H1 (cell line): ENCODE measurements at regions not wholly inside any gene's neighbourhood (a gene's known extent, or its start where the extent isn't known, plus 50 kb on each side); places are given as distances from the start of the nearest gene placed in this dataset.

ENCODE experiments used
- CTCF ChIA-PET: fragments of 300-600 bp; sonication (Branson Sonifier 250); formaldehyde crosslinking; loops from one replicate; lab custom pipeline; 2021; ENCODE audit not compliant: partially characterized antibody; lab: Charles Lee
- POLR2A ChIA-PET: fragments of 300-600 bp; sonication (Branson Sonifier 250); formaldehyde crosslinking; loops from one replicate; lab custom pipeline; 2021; ENCODE audit warnings: inconsistent platforms; ENCODE audit not compliant: partially characterized antibody; lab: Charles Lee
- DNase-seq, 2 experiments: peaks; one replicate each; pipeline versions ENCODE4 v3.0.0 to v3.0.0-alpha.2; 2010 to 2022; ENCODE audit warnings: low spot score in 2 of 2, low read depth in 1 of 2, mixed read lengths in 1 of 2
- FAIRE-seq: peaks from 2 replicates; lab custom pipeline; 2011; peaks lifted over from hg19 to GRCh38; lab: Jason Lieb, UNC
- H2AFZ ChIP-seq: 2 replicates; pipeline ENCODE4 v1.8.1; 2012; ENCODE audit warnings: low read length, inconsistent platforms
- H2AK5ac ChIP-seq: 2 replicates; pipeline ENCODE4 v1.6.1; 2013; ENCODE audit warnings: low read depth, low read length
- H2BK120ac ChIP-seq: replicated peaks from 2 replicates; pipeline ENCODE3; 2013; ENCODE audit warnings: low read depth, low read length, inconsistent platforms
- H2BK12ac ChIP-seq: 2 replicates; pipeline ENCODE4 v1.6.1; 2013; ENCODE audit warnings: low read depth, low read length
- H2BK15ac ChIP-seq: 2 replicates; pipeline ENCODE4 v1.6.1; 2013; ENCODE audit warnings: low read length
- H2BK20ac ChIP-seq: 2 replicates; pipeline ENCODE4 v1.6.1; 2013; ENCODE audit warnings: low read length
- H2BK5ac ChIP-seq: 2 replicates; pipeline ENCODE4 v1.6.1; 2013; ENCODE audit warnings: low read depth, low read length
- H3K14ac ChIP-seq: 2 replicates; pipeline ENCODE4 v1.6.1; 2013; ENCODE audit warnings: inconsistent platforms; ENCODE audit not compliant: insufficient read length
- H3K18ac ChIP-seq: 2 replicates; pipeline ENCODE4 v1.6.1; 2013; ENCODE audit warnings: low read length; ENCODE audit errors: extremely low read depth
- H3K23ac ChIP-seq: 2 replicates; pipeline ENCODE4 v1.6.1; 2013; ENCODE audit warnings: inconsistent platforms; ENCODE audit not compliant: insufficient read length
- H3K23me2 ChIP-seq: 2 replicates; pipeline ENCODE4 v1.6.1; 2013; ENCODE audit warnings: low read depth, low read length
- H3K27ac ChIP-seq: 2 replicates; pipeline ENCODE4 v1.6.1; 2011; ENCODE audit warnings: low read depth, low read length, inconsistent platforms
- H3K27me3 ChIP-seq, 4 experiments: replicated peaks in 1 of 4; 1 replicate in 1 of 4; 2 replicates in 3 of 4; pipeline versions ENCODE4 v1.6.1 to v1.8.1; 2011 to 2013; ENCODE audit warnings: low read length in 3 of 4, mild to moderate bottlenecking in 3 of 4, inconsistent platforms in 2 of 4, mixed read lengths in 2 of 4, moderate library complexity in 1 of 4; ENCODE audit not compliant: control insufficient read depth in 3 of 4, insufficient read depth in 3 of 4; ENCODE audit errors: extremely low read depth in 1 of 4
- H3K36me3 ChIP-seq, 4 experiments: 2 replicates each; pipeline versions ENCODE4 v1.6.1 to v1.8.1; 2011 to 2013; ENCODE audit warnings: mild to moderate bottlenecking in 4 of 4, low read length in 3 of 4, moderate library complexity in 2 of 4, control low read depth in 1 of 4, inconsistent platforms in 1 of 4; ENCODE audit not compliant: insufficient read depth in 4 of 4, control insufficient read depth in 2 of 4
- H3K4ac ChIP-seq: replicated peaks from 2 replicates; pipeline ENCODE3; 2013; ENCODE audit warnings: low read length, low read depth, mixed read lengths, inconsistent platforms; ENCODE audit not compliant: insufficient read length
- H3K4me1 ChIP-seq, 4 experiments: replicated peaks in 1 of 4; 1 replicate in 1 of 4; 2 replicates in 3 of 4; pipeline versions ENCODE4 v1.6.1 to v1.8.1; 2011 to 2013; ENCODE audit warnings: low read length in 3 of 4, inconsistent platforms in 2 of 4, mixed read lengths in 1 of 4; ENCODE audit not compliant: insufficient read depth in 4 of 4, control insufficient read depth in 3 of 4
- H3K4me2 ChIP-seq, 2 experiments: 2 replicates each; pipeline versions ENCODE4 v1.6.1 to v1.8.1; 2011 to 2013; ENCODE audit warnings: low read depth in 2 of 2, low read length in 2 of 2, control low read depth in 1 of 2, inconsistent platforms in 1 of 2, mild to moderate bottlenecking in 1 of 2; ENCODE audit not compliant: insufficient read depth in 1 of 2
- H3K4me3 ChIP-seq, 4 experiments: fragments of 200-600, 300-600 bp in 1 of 4; sonication (generic), shearing (Covaris generic), sonication (Bioruptor Twin) in 1 of 4; 2 replicates each; pipeline versions ENCODE4 v1.5.1 to v1.8.1; 2011 to 2016; ENCODE audit warnings: low read length in 4 of 4, low read depth in 3 of 4, control low read depth in 2 of 4, inconsistent platforms in 2 of 4, mild to moderate bottlenecking in 2 of 4, mixed read lengths in 1 of 4, moderate library complexity in 1 of 4; ENCODE audit not compliant: insufficient read depth in 2 of 4; ENCODE audit errors: extremely low read depth in 1 of 4
- H3K56ac ChIP-seq: replicated peaks from 2 replicates; pipeline ENCODE3; 2013; ENCODE audit warnings: low read depth, mild to moderate bottlenecking, mixed read lengths, low read length, inconsistent platforms; ENCODE audit not compliant: insufficient read length
- H3K79me1 ChIP-seq: 2 replicates; pipeline ENCODE4 v1.6.1; 2013; ENCODE audit warnings: low read depth, low read length, control low read depth
- H3K79me2 ChIP-seq, 2 experiments: 2 replicates each; pipeline versions ENCODE4 v1.6.1 to v1.8.1; 2012 to 2013; ENCODE audit warnings: low read length in 2 of 2, mild to moderate bottlenecking in 2 of 2, inconsistent platforms in 1 of 2; ENCODE audit not compliant: insufficient read depth in 2 of 2, control insufficient read depth in 1 of 2
- H3K9ac ChIP-seq, 4 experiments: replicated peaks in 1 of 4; 1 replicate in 1 of 4; 2 replicates in 3 of 4; pipeline versions ENCODE4 v1.6.1 to v1.8.1; 2011 to 2013; ENCODE audit warnings: low read depth in 3 of 4, low read length in 3 of 4, control low read depth in 2 of 4, mild to moderate bottlenecking in 2 of 4, moderate library complexity in 2 of 4, inconsistent platforms in 1 of 4; ENCODE audit errors: extremely low read depth in 1 of 4
- H3K9me3 ChIP-seq, 2 experiments: 2 replicates each; pipeline versions ENCODE4 v1.6.1 to v1.8.1; 2012 to 2013; ENCODE audit warnings: mild to moderate bottlenecking in 2 of 2, moderate library complexity in 2 of 2, control low read depth in 1 of 2, inconsistent platforms in 1 of 2, low read depth in 1 of 2, low read length in 1 of 2, mixed read lengths in 1 of 2; ENCODE audit not compliant: insufficient read depth in 2 of 2
- H4K20me1 ChIP-seq, 2 experiments: replicated peaks in 1 of 2; 2 replicates each; pipeline versions ENCODE3 to v1.8.1; 2011 to 2013; ENCODE audit warnings: inconsistent platforms in 2 of 2, low read length in 2 of 2, mild to moderate bottlenecking in 1 of 2; ENCODE audit not compliant: insufficient read depth in 2 of 2, control insufficient read depth in 1 of 2
- H4K5ac ChIP-seq: 2 replicates; pipeline ENCODE4 v1.6.1; 2013; ENCODE audit warnings: low read length, low read depth, mixed read lengths, inconsistent platforms; ENCODE audit not compliant: insufficient read length
- H4K8ac ChIP-seq: 2 replicates; pipeline ENCODE4 v1.8.0; 2013; ENCODE audit warnings: mild to moderate bottlenecking, moderate library complexity, low read length, inconsistent platforms; ENCODE audit not compliant: insufficient read depth; ENCODE audit errors: extremely low read depth
- H4K91ac ChIP-seq: replicated peaks from 2 replicates; pipeline ENCODE3; 2013; ENCODE audit warnings: low read length, mixed read lengths, inconsistent platforms; ENCODE audit not compliant: insufficient read length
- ASH2L ChIP-seq: fragments of 200-600, 300-600 bp; sonication (generic); IDR thresholded peaks from one replicate; pipeline ENCODE4 v1.7.1; 2017; ENCODE audit warnings: low read length
- CEBPB ChIP-seq: IDR thresholded peaks from 2 replicates; pipeline ENCODE4 v1.6.1; 2012; ENCODE audit warnings: low read depth, low read length
- CHD2 ChIP-seq: IDR thresholded peaks from 2 replicates; pipeline ENCODE4 v1.6.1; 2012; ENCODE audit warnings: low read length, improper control_type of control experiment
- EGR1 ChIP-seq: IDR thresholded peaks from 2 replicates; pipeline ENCODE4 v1.6.1; 2011; ENCODE audit warnings: low read depth, low read length, borderline replicate concordance
- HDAC6 ChIP-seq: IDR thresholded peaks from one replicate; pipeline ENCODE4 v1.7.1; 2012; ENCODE audit warnings: low read depth, mild to moderate bottlenecking, inconsistent platforms, low read length, moderate library complexity
- KDM5A ChIP-seq: fragments of 200-600 bp; IDR thresholded peaks from 2 replicates; pipeline ENCODE4 v1.7.1; 2012; ENCODE audit warnings: mild to moderate bottlenecking, low read length, inconsistent platforms, mixed read lengths
- MAFK ChIP-seq: IDR thresholded peaks from 2 replicates; pipeline ENCODE4 v1.6.1; 2012; ENCODE audit warnings: low read depth, mild to moderate bottlenecking, improper control_type of control experiment, low read length
- POLR2A ChIP-seq, 2 experiments: IDR thresholded peaks; 1 replicate in 1 of 2; 2 replicates in 1 of 2; pipeline ENCODE4 v1.6.1; 2011; ENCODE audit warnings: low read depth in 2 of 2, low read length in 2 of 2, mild to moderate bottlenecking in 2 of 2; ENCODE audit errors: control extremely low read depth in 1 of 2
- RAD21 ChIP-seq, 2 experiments: IDR thresholded peaks in 1 of 2; conservative IDR thresholded peaks in 1 of 2; 2 replicates each; pipeline ENCODE4 v1.6.1; 2011; ENCODE audit warnings: low read depth in 2 of 2, low read length in 2 of 2, improper control_type of control experiment in 1 of 2, inconsistent platforms in 1 of 2, mild to moderate bottlenecking in 1 of 2, moderate library complexity in 1 of 2
- RBBP5 ChIP-seq: IDR thresholded peaks from 2 replicates; pipeline ENCODE4 v1.7.1; 2012; ENCODE audit warnings: low read depth, mild to moderate bottlenecking, inconsistent platforms, low read length, moderate library complexity, borderline replicate concordance
- SP4 ChIP-seq: IDR thresholded peaks from 2 replicates; pipeline ENCODE4 v1.6.1; 2012; ENCODE audit warnings: low read length, inconsistent platforms
- SRF ChIP-seq: IDR thresholded peaks from 2 replicates; pipeline ENCODE4 v1.6.1; 2011; ENCODE audit warnings: mild to moderate bottlenecking, low read depth, low read length, moderate library complexity
- TAF1 ChIP-seq: IDR thresholded peaks from 2 replicates; pipeline ENCODE4 v1.6.1; 2011; ENCODE audit warnings: mild to moderate bottlenecking, low read depth, low read length
- TBP ChIP-seq: IDR thresholded peaks from 2 replicates; pipeline ENCODE4 v1.6.1; 2011; ENCODE audit warnings: low read depth, low read length, improper control_type of control experiment
- USF2 ChIP-seq: IDR thresholded peaks from 2 replicates; pipeline ENCODE4 v1.6.1; 2011; ENCODE audit warnings: low read length, improper control_type of control experiment
- YY1 ChIP-seq: IDR thresholded peaks from 2 replicates; pipeline ENCODE4 v1.6.1; 2011; ENCODE audit warnings: low read depth, mild to moderate bottlenecking, low read length
- WGBS, 2 experiments: shearing (Covaris generic) in 1 of 2; methylation state at CpG; one replicate each; pipeline versions ENCODE4 v1.1.6 to v1.1.7; 2013 to 2015; ENCODE audit warnings: low lambda C conversion rate in 2 of 2, mixed read lengths in 2 of 2, inconsistent platforms in 1 of 2, low coverage in 1 of 2, missing lambda C conversion rate in 1 of 2; ENCODE audit not compliant: insufficient replicate concordance in 2 of 2, insufficient coverage in 1 of 2, insufficient read length in 1 of 2; ENCODE audit errors: extremely low coverage in 1 of 2, missing lambda C conversion rate in 1 of 2; 5-methylcytosine and 5-hydroxymethylcytosine counted together

GRCh38 chr3:13222131-13222530 lies 148.9 kb upstream of the IQSEC1 start:
- ChIA-PET CTCF (interaction anchor here (1.2 to 2.2 kb wide), 2 partner anchors 20 to 21 kb away, joined by 4 to 7 read pairs; no protein-coding TSS in a partner anchor), POLR2A (no interaction called here)
- Histone ChIP-seq H3K9ac (no peak overlapping the region), H2BK120ac (no peak overlapping the region), H2BK5ac (no peak overlapping the region), H4K20me1 (no peaks in the 10 kb centered on the region), H4K91ac (no peak overlapping the region), H3K79me1 (no peaks in the 10 kb centered on the region), H2BK20ac (no peak overlapping the region), H4K8ac (no peak overlapping the region), H3K36me3 (no peaks in the 10 kb centered on the region), H3K9me3 (no peaks in the 10 kb centered on the region), H2BK15ac (no peak overlapping the region), H2BK12ac (no peak overlapping the region), H3K27ac (no peak overlapping the region), H3K18ac (no peak overlapping the region), H3K4ac (no peak overlapping the region), H2AK5ac (no peak overlapping the region), H3K4me2 (no peak overlapping the region), H3K4me1 (peaks cover 0 to 10% (median 2%) of the 10 kb centered on the region in 4 experiments; a peak in 3 of 7 replicates), H3K23ac (no peak overlapping the region), H3K23me2 (no peaks in the 10 kb centered on the region), H4K5ac (no peak overlapping the region), H3K56ac (no peak overlapping the region), H3K79me2 (no peaks in the 10 kb centered on the region), H2AFZ (no peak overlapping the region), H3K4me3 (no peak overlapping the region), H3K27me3 (no peaks in the 10 kb centered on the region), H3K14ac (no peak overlapping the region)
- no peak for FAIRE-seq
- WGBS, 2 experiments: 87% methylated on average over 9 of the region's 9 CpGs; no CpG with 5 or more reads in 1 of the 2 experiments
- DNase-seq: no peak
- no peak for TF ChIP-seq RAD21 (IDR thresholded peaks at IDR 0.05 in 1 of 2, conservative IDR thresholded peaks at IDR 0.05 in 1 of 2; ENCODE audit: low read depth in 2 of 2, low read length in 2 of 2)
- no peak for TF ChIP-seq CEBPB
- TF ChIP-seq TBP: no peak
- no peak for TF ChIP-seq YY1
- TF ChIP-seq ASH2L: no peak
- no peak for TF ChIP-seq MAFK
- no peak for TF ChIP-seq USF2
- no peak for TF ChIP-seq KDM5A
- no peak for TF ChIP-seq EGR1
- no peak for TF ChIP-seq RBBP5
- no peak for TF ChIP-seq SRF
- TF ChIP-seq POLR2A (IDR thresholded peaks at IDR 0.05; ENCODE audit: control extremely low read depth in 1 of 2, low read depth in 2 of 2, low read length in 2 of 2): no peak
- no peak for TF ChIP-seq HDAC6
- TF ChIP-seq TAF1: no peak
- TF ChIP-seq SP4: no peak
- no peak for TF ChIP-seq CHD2
